ENCODE measurements at regions not wholly inside any gene's neighbourhood (a gene's known extent, or its start where the extent isn't known, plus 50 kb on each side); places are given as distances from the start of the nearest gene placed in this dataset.

- DNase-seq (ENCODE audit: low read depth), result no peak
These were observed 402.4 kb upstream of the CYRIA start for GRCh38 chr2:17068021-17068420.

- no peak for DNase-seq (ENCODE audit: low read depth)
These were observed 399.9 kb upstream of the CYRIA start for GRCh38 chr2:17065536-17065935.

- no peak for DNase-seq (ENCODE audit: low read depth)
These were observed 395.4 kb upstream of the CYRIA start for GRCh38 chr2:17061028-17061427.

GRCh38 chr2:17059458-17059857 is 393.8 kb upstream of the CYRIA start:
- no peak for DNase-seq (ENCODE audit: low read depth)

- no peak for DNase-seq (ENCODE audit: low read depth)
These were observed 393.3 kb upstream of the CYRIA start for GRCh38 chr2:17058772-17059402.

GRCh38 chr2:17057109-17058017 is 391.7 kb upstream of the CYRIA start:
- DNase-seq (ENCODE audit: low read depth), result no peak

- DNase-seq (ENCODE audit: low read depth), result no peak
These were observed 390.6 kb upstream of the CYRIA start for GRCh38 chr2:17056236-17056635.

GRCh38 chr2:17052001-17052400 is 386.4 kb upstream of the CYRIA start:
- DNase-seq (ENCODE audit: low read depth), result no peak

GRCh38 chr2:17051538-17051937 is 385.9 kb upstream of the CYRIA start:
- DNase-seq (ENCODE audit: low read depth), result no peak

- no peak for DNase-seq (ENCODE audit: low read depth)
These were observed 377.5 kb upstream of the CYRIA start for GRCh38 chr2:17043173-17043572.

- no peak for DNase-seq (ENCODE audit: low read depth)
These were observed 370.7 kb upstream of the CYRIA start for GRCh38 chr2:17036361-17036760.

GRCh38 chr2:17035010-17035409 is 369.4 kb upstream of the CYRIA start:
- no peak for DNase-seq (ENCODE audit: low read depth)

GRCh38 chr2:17030047-17030446 is 364.4 kb upstream of the CYRIA start:
- no peak for DNase-seq (ENCODE audit: low read depth)

- DNase-seq (ENCODE audit: low read depth), result no peak
These were observed 346.7 kb upstream of the CYRIA start for GRCh38 chr2:17012297-17012696.

- DNase-seq (ENCODE audit: low read depth), result no peak
These were observed 344.5 kb upstream of the CYRIA start for GRCh38 chr2:17010104-17010503.

- DNase-seq (ENCODE audit: low read depth), result no peak
These were observed 334.5 kb upstream of the CYRIA start for GRCh38 chr2:17000184-17000482.

GRCh38 chr2:16999347-17000183 is 333.9 kb upstream of the CYRIA start:
- no peak for DNase-seq (ENCODE audit: low read depth)

GRCh38 chr2:16978301-16978700 is 312.7 kb upstream of the CYRIA start:
- no peak for DNase-seq (ENCODE audit: low read depth)

- no peak for DNase-seq (ENCODE audit: low read depth)
These were observed 309.1 kb upstream of the CYRIA start for GRCh38 chr2:16974688-16975087.

- DNase-seq (ENCODE audit: low read depth), result no peak
These were observed 308.1 kb upstream of the CYRIA start for GRCh38 chr2:16973586-16974286.

GRCh38 chr2:16972276-16972675 is 306.6 kb upstream of the CYRIA start:
- no peak for DNase-seq (ENCODE audit: low read depth)

- DNase-seq (ENCODE audit: low read depth), result no peak
These were observed 306.1 kb upstream of the CYRIA start for GRCh38 chr2:16971722-16972234.
